AG10803 (cell line): ENCODE measurements at regions not wholly inside any gene's neighbourhood (a gene's known extent, or its start where the extent isn't known, plus 50 kb on each side); places are given as distances from the start of the nearest gene placed in this dataset.
"Not testable (repeated sequence)": the region's sequence is repeated elsewhere in the genome, so short reads cannot be mapped to it uniquely, and the experiment has no call there.

Experiments
- DNase-seq: peaks from one replicate; pipeline ENCODE4 v3.0.0; 2010; ENCODE audit warnings: low read depth
- H3K4me3 ChIP-seq: 2 replicates; pipeline ENCODE4 v1.5.1; 2011; ENCODE audit warnings: mild to moderate bottlenecking, low read length, control low read depth
- CTCF ChIP-seq: conservative IDR thresholded peaks from 2 replicates; pipeline ENCODE4 v1.5.1; 2011; ENCODE audit warnings: mild to moderate bottlenecking, low read length, control low read depth, inconsistent platforms

DNA sequence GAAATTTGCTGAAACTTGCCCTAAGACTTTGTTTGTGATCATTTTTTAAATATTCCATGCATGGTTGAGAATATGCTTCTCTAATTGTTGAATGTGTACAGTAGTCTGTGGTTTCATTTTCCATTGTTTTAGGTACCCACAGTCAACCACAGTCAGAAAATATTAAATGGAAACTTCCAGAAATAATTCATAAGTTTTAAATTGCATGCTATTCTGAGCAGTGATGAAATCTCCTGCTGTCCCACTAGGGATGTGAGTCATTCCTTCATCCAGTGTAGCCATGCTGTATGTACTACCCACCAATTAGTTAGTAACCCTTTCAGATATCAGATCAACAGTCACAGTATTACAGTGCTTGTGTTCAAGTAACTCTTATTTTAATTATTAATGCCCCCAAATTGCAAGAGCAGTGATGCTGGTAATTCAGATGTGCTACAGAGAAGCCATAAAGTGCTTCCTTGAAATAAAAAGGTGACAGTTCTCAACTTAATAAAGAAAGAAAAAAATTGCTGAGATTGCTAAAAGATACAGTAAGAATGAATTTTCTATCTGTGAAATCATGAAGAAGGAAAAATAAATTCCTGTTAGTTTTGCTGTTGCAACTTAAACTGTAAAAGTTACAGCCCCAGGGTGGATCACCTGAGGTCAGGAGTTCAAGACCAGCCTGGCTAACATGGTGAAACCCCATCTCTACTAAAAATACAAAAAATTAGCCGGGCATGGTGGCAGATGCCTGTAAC, 79.9 kb upstream of the FBXL17 start:
- no peak overlapping the region for H3K4me3 ChIP-seq
- no peak for TF ChIP-seq CTCF
- peak; percentile 62 for DNase-seq

GRCh38 chr5:108459769-108460168, 77.9 kb upstream of the FBXL17 start:
- no peak for TF ChIP-seq CTCF
- DNase-seq = no peak
- no peak overlapping the region for H3K4me3 ChIP-seq

GRCh38 chr5:108451269-108451668, 69.4 kb upstream of the FBXL17 start:
- no peak for TF ChIP-seq CTCF
- no peak for DNase-seq
- no peak overlapping the region for H3K4me3 ChIP-seq

GRCh38 chr5:108444130-108444529, 62.2 kb upstream of the FBXL17 start:
- H3K4me3 ChIP-seq, DNase-seq: not testable (repeated sequence)

DNA sequence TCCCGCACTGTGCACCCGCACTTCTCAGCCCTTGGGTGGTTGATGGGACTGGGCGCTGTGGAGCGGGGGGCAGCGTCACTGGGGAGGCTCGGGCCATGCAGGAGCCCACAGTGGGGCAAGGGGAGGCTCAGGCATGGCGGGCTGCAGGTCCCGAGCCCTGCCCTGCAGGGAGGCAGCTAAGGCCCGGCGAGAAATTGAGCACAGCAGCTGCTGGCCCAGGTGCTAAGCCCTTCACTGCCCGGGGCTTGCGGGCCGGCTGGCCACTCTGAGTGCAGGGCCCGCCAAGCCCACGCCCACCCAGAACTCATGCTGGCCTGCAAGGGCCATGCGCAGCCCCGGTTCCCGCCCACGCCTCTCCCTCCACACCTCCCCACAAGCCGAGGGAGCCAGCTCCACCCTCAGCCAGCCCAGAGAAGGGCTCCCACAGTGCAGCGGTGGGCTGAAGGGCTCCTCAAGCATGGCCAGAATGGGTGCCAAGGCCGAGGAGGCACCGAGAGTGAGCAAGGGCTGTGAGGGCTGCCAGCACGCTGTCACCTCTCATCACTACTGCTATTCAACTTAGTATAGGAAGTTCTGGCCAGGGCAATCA, 60.3 kb upstream of the FBXL17 start:
- not testable (repeated sequence) for H3K4me3 ChIP-seq, DNase-seq

DNA sequence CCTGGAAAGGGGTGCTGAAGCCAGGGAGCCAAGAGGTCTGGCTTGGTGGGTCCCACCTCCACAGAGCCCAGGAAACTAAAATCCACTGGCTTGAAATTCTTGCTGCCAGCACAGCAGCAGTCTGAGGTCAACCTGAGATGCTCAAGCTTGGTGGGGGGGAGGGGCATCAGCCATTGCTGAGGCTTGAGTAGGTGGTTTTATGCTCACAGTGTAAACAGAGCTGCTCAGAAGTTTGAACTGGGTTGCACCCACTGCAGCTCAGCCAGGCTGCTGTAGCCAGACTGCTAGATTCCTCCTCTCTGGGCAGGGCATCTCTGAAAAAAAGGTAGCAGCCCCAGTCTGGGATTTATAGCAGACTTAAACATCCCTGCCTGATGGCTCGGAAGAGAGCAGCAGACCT, 55.5 kb upstream of the FBXL17 start:
- DNase-seq = no peak
- no peak overlapping the region for H3K4me3 ChIP-seq
- TF ChIP-seq CTCF = no peak

DNA sequence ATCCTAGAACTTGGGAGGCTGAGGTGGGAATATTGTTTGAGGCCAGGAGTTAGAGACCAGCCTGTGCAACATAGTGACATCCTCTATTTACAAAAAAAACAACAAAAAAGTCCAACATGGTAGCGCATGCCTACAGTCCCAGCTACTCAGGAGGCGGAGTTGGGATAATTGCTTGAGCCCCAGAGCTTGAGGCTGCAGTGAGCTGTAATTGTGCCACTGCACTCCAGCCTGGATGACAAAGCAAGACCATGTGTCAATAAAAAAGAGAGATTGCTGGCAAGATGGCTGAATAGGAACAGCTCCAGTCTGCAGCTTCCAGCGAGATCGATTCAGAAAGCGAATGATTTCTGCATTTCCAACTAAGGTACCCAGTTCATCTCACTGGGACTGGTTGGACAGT, 54.8 kb upstream of the FBXL17 start:
- no peak for DNase-seq
- no peak for TF ChIP-seq CTCF
- H3K4me3 ChIP-seq = no peak overlapping the region

DNA sequence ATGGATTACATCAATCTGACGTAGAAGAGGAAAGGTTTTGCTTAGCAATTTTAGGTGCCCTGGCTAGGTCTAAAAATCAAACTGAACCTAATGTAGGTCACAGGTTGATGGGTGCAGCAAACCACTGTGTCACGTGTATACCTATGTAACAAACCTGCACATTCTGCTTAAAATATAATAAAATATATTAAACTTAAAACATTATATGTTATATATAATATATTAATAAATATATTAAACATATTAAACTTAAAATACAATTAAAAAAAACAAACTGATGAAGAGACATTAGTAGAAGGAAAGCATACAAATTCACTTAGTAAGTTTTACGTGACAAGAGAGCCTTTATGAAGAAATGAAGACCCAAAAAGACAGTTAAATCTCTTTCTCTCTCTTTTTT, 51.7 kb upstream of the FBXL17 start:
- DNase-seq = no peak
- no peak overlapping the region for H3K4me3 ChIP-seq
- no peak for TF ChIP-seq CTCF
